A549 (cell line): ENCODE measurements at regions not wholly inside any gene's neighbourhood (a gene's known extent, or its start where the extent isn't known, plus 50 kb on each side); places are given as distances from the start of the nearest gene placed in this dataset.

Experiments
- CTCF ChIP-seq: fragments of >200 bp; sonication (Bioruptor Twin); formaldehyde crosslinking; IDR thresholded peaks from 3 replicates; pipeline ENCODE4 v1.5.1; 2016
- HDAC2 ChIP-seq: fragments of 200-600 bp; sonication (generic); IDR thresholded peaks from 2 replicates; pipeline ENCODE4 v1.6.1; 2016
- HES2 ChIP-seq: fragments of >200 bp; sonication (Bioruptor Twin); formaldehyde crosslinking; IDR thresholded peaks from 2 replicates; pipeline ENCODE4 v1.6.1; 2016
- JUN ChIP-seq, 2 experiments: fragments of >200 bp; sonication (Bioruptor Twin); formaldehyde crosslinking; IDR thresholded peaks; 2 replicates in 1 of 2; 3 replicates in 1 of 2; pipeline ENCODE4 v1.6.1; 2016 to 2017
- MAZ ChIP-seq: fragments of 150-350 bp; IDR thresholded peaks from 2 replicates; pipeline ENCODE4 v1.6.1; 2014; ENCODE audit warnings: antibody characterized with exemption, low read depth, low read length, borderline replicate concordance
- POLR2A ChIP-seq: IDR thresholded peaks from 2 replicates; pipeline ENCODE4 v1.6.1; 2012; ENCODE audit warnings: mild to moderate bottlenecking, low read length
- REST ChIP-seq: fragments of 200-600 bp; sonication (generic); IDR thresholded peaks from 2 replicates; pipeline ENCODE4 v1.6.1; 2016; ENCODE audit warnings: antibody characterized with exemption, mild to moderate bottlenecking, moderate library complexity
- SREBF2 ChIP-seq: fragments of 450-650 bp; IDR thresholded peaks from 2 replicates; pipeline ENCODE4 v1.6.1; 2014; ENCODE audit warnings: mild to moderate bottlenecking, moderate library complexity
- TF ChIP-seq, protein P1 (sequence below): fragments of >200 bp; sonication (Bioruptor Twin); formaldehyde crosslinking; IDR thresholded peaks from 3 replicates; pipeline ENCODE4 v1.6.1; 2016

- no peak for TF ChIP-seq SREBF2
- TF ChIP-seq, protein P1, sequence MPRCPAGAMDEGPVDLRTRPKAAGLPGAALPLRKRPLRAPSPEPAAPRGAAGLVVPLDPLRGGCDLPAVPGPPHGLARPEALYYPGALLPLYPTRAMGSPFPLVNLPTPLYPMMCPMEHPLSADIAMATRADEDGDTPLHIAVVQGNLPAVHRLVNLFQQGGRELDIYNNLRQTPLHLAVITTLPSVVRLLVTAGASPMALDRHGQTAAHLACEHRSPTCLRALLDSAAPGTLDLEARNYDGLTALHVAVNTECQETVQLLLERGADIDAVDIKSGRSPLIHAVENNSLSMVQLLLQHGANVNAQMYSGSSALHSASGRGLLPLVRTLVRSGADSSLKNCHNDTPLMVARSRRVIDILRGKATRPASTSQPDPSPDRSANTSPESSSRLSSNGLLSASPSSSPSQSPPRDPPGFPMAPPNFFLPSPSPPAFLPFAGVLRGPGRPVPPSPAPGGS: no peak
- TF ChIP-seq POLR2A: no peak
- TF ChIP-seq JUN (IDR thresholded peaks at IDR 0.05): no peak
- TF ChIP-seq CTCF: no peak
- no peak for TF ChIP-seq HDAC2
- TF ChIP-seq HES2: no peak
- no peak for TF ChIP-seq REST
- no peak for TF ChIP-seq MAZ
Measured at GRCh38 chr18:45151645-45152044, 463.6 kb upstream of the SLC14A2 start.
